ENCODE measurements at regions not wholly inside any gene's neighbourhood (a gene's known extent, or its start where the extent isn't known, plus 50 kb on each side); places are given as distances from the start of the nearest gene placed in this dataset.

GRCh38 chr10:128850647-128851046 lies 616.4 kb upstream of the MGMT start:
- DNase-seq (ENCODE audit: low read depth, low spot score), result no peak
- H3K27ac ChIP-seq, result no peak overlapping the region

GRCh38 chr10:128851281-128851680 lies 615.8 kb upstream of the MGMT start:
- DNase-seq (ENCODE audit: low read depth, low spot score), result no peak
- H3K27ac ChIP-seq, result no peak overlapping the region

- no peak overlapping the region for H3K27ac ChIP-seq
- no peak for DNase-seq (ENCODE audit: low read depth, low spot score)
Measured at GRCh38 chr10:128851726-128852125, 615.3 kb upstream of the MGMT start.

- no peak for DNase-seq (ENCODE audit: low read depth, low spot score)
- H3K27ac ChIP-seq, result no peak overlapping the region
Measured at GRCh38 chr10:128852449-128852848, 614.6 kb upstream of the MGMT start.

GRCh38 chr10:128852902-128853301 lies 614.1 kb upstream of the MGMT start:
- H3K27ac ChIP-seq, result no peak overlapping the region

GRCh38 chr10:128853537-128853936 lies 613.5 kb upstream of the MGMT start:
- no peak overlapping the region for H3K27ac ChIP-seq
- DNase-seq (ENCODE audit: low read depth, low spot score), result no peak

More at GRCh38 chr10:128852902-128853301, 614.1 kb upstream of the MGMT start:
- DNase-seq (ENCODE audit: low read depth, low spot score), result no peak

- H3K27ac ChIP-seq, result no peak overlapping the region
- DNase-seq (ENCODE audit: low read depth, low spot score), result no peak
Measured at GRCh38 chr10:128854204-128854603, 612.8 kb upstream of the MGMT start.

- H3K27ac ChIP-seq, result no peak overlapping the region
- DNase-seq (ENCODE audit: low read depth, low spot score), result no peak
Measured at GRCh38 chr10:128854963-128855362, 612.1 kb upstream of the MGMT start.

GRCh38 chr10:128855618-128856428 lies 611.2 kb upstream of the MGMT start:
- no peak for DNase-seq (ENCODE audit: low read depth, low spot score)
- no peak overlapping the region for H3K27ac ChIP-seq

GRCh38 chr10:128859738-128860386 lies 607.2 kb upstream of the MGMT start:
- no peak for DNase-seq (ENCODE audit: low read depth, low spot score)
- no peak overlapping the region for H3K27ac ChIP-seq

GRCh38 chr10:128860574-128860973 lies 606.5 kb upstream of the MGMT start:
- DNase-seq (ENCODE audit: low read depth, low spot score), result no peak
- H3K27ac ChIP-seq, result no peak overlapping the region

- DNase-seq (ENCODE audit: low read depth, low spot score), result no peak
Measured at GRCh38 chr10:128861018-128861901, 605.8 kb upstream of the MGMT start.

GRCh38 chr10:128863411-128863810 lies 603.6 kb upstream of the MGMT start:
- no peak for DNase-seq (ENCODE audit: low read depth, low spot score)
- H3K27ac ChIP-seq, result no peak overlapping the region

More at GRCh38 chr10:128861018-128861901, 605.8 kb upstream of the MGMT start:
- no peak overlapping the region for H3K27ac ChIP-seq

- DNase-seq (ENCODE audit: low read depth, low spot score), result no peak
- no peak overlapping the region for H3K27ac ChIP-seq
Measured at GRCh38 chr10:128863823-128864405, 603.1 kb upstream of the MGMT start.

- no peak for DNase-seq (ENCODE audit: low read depth, low spot score)
- H3K27ac ChIP-seq, result no peak overlapping the region
Measured at GRCh38 chr10:128864554-128865295, 602.3 kb upstream of the MGMT start.

GRCh38 chr10:128865436-128866195 lies 601.4 kb upstream of the MGMT start:
- DNase-seq (ENCODE audit: low read depth, low spot score), result no peak
- H3K27ac ChIP-seq, result no peak overlapping the region

GRCh38 chr10:128866551-128866950 lies 600.5 kb upstream of the MGMT start:
- no peak for DNase-seq (ENCODE audit: low read depth, low spot score)
- H3K27ac ChIP-seq, result no peak overlapping the region

GRCh38 chr10:128867210-128867609 lies 599.8 kb upstream of the MGMT start:
- no peak for DNase-seq (ENCODE audit: low read depth, low spot score)
- H3K27ac ChIP-seq, result no peak overlapping the region

- no peak for DNase-seq (ENCODE audit: low read depth, low spot score)
- no peak overlapping the region for H3K27ac ChIP-seq
Measured at GRCh38 chr10:128867819-128868218, 599.2 kb upstream of the MGMT start.
